K562 (cell line): ENCODE measurements at regions not wholly inside any gene's neighbourhood (a gene's known extent, or its start where the extent isn't known, plus 50 kb on each side); places are given as distances from the start of the nearest gene placed in this dataset.

ENCODE experiments used
- JUNB ChIP-seq: fragments of 450-650 bp; formaldehyde crosslinking; conservative IDR thresholded peaks from 2 replicates; pipeline ENCODE4 v1.4.0; 2020; ENCODE audit warnings: mild to moderate bottlenecking
- WHSC1 ChIP-seq: IDR thresholded peaks from one replicate; pipeline ENCODE4 v1.6.1; 2012; ENCODE audit warnings: low read length, control low read depth, inconsistent platforms
- ZNF324 ChIP-seq: fragments of 250-450 bp; sonication (Bioruptor Pico); IDR thresholded peaks from 2 replicates; pipeline ENCODE4 v1.4.0; 2020; ENCODE audit warnings: mild to moderate bottlenecking
- TF ChIP-seq, protein P1 (sequence below): sonication (generic); formaldehyde crosslinking; IDR thresholded peaks from 2 replicates; pipeline ENCODE4 v1.8.0; 2022; ENCODE audit warnings: mild to moderate bottlenecking, missing genetic modification reagents, borderline replicate concordance
- TF ChIP-seq, protein P2 (sequence below): fragments of 450-650 bp; IDR thresholded peaks from 2 replicates; pipeline ENCODE4 v1.6.1; 2017; ENCODE audit warnings: antibody characterized with exemption, mild to moderate bottlenecking
- TF ChIP-seq, protein P3 (sequence below): fragments of 200-800 bp; sonication (Bioruptor generic); IDR thresholded peaks from 2 replicates; pipeline ENCODE4 v1.6.1; 2017; ENCODE audit warnings: missing genetic modification characterization, missing compliant biosample characterization

DNA sequence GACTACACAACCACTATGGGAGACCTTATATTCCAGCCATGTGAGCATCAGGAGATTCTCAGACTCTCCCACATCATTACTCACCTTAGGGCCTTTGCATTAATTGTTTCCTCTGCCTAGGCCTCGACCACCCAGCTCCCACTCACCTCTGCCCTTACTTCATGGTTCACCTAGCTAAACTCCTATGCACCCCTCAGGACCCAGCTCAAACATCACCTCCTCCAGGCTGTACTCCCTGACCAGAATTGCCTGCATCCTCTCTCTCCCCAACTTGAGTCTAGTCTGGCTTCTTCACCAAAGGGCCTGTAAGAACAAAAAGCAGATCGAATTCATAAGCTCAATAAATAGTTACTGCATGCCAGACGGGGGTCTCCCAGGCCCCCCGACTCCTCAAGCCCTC is 53.1 kb upstream of the FAM174B start (continued):
- TF ChIP-seq, protein P1, sequence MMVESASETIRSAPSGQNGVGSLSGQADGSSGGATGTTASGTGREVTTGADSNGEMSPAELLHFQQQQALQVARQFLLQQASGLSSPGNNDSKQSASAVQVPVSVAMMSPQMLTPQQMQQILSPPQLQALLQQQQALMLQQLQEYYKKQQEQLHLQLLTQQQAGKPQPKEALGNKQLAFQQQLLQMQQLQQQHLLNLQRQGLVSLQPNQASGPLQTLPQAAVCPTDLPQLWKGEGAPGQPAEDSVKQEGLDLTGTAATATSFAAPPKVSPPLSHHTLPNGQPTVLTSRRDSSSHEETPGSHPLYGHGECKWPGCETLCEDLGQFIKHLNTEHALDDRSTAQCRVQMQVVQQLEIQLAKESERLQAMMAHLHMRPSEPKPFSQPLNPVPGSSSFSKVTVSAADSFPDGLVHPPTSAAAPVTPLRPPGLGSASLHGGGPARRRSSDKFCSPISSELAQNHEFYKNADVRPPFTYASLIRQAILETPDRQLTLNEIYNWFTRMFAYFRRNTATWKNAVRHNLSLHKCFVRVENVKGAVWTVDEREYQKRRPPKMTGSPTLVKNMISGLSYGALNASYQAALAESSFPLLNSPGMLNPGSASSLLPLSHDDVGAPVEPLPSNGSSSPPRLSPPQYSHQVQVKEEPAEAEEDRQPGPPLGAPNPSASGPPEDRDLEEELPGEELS (CRISPR knock-in tag), result no peak
- TF ChIP-seq, protein P2, sequence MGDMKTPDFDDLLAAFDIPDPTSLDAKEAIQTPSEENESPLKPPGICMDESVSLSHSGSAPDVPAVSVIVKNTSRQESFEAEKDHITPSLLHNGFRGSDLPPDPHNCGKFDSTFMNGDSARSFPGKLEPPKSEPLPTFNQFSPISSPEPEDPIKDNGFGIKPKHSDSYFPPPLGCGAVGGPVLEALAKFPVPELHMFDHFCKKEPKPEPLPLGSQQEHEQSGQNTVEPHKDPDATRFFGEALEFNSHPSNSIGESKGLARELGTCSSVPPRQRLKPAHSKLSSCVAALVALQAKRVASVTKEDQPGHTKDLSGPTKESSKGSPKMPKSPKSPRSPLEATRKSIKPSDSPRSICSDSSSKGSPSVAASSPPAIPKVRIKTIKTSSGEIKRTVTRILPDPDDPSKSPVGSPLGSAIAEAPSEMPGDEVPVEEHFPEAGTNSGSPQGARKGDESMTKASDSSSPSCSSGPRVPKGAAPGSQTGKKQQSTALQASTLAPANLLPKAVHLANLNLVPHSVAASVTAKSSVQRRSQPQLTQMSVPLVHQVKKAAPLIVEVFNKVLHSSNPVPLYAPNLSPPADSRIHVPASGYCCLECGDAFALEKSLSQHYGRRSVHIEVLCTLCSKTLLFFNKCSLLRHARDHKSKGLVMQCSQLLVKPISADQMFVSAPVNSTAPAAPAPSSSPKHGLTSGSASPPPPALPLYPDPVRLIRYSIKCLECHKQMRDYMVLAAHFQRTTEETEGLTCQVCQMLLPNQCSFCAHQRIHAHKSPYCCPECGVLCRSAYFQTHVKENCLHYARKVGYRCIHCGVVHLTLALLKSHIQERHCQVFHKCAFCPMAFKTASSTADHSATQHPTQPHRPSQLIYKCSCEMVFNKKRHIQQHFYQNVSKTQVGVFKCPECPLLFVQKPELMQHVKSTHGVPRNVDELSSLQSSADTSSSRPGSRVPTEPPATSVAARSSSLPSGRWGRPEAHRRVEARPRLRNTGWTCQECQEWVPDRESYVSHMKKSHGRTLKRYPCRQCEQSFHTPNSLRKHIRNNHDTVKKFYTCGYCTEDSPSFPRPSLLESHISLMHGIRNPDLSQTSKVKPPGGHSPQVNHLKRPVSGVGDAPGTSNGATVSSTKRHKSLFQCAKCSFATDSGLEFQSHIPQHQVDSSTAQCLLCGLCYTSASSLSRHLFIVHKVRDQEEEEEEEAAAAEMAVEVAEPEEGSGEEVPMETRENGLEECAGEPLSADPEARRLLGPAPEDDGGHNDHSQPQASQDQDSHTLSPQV, result no peak
- TF ChIP-seq ZNF324 (CRISPR knock-in tag) (no peak), WHSC1 (no peak), JUNB (CRISPR knock-in tag) (no peak)
- TF ChIP-seq, protein P3, sequence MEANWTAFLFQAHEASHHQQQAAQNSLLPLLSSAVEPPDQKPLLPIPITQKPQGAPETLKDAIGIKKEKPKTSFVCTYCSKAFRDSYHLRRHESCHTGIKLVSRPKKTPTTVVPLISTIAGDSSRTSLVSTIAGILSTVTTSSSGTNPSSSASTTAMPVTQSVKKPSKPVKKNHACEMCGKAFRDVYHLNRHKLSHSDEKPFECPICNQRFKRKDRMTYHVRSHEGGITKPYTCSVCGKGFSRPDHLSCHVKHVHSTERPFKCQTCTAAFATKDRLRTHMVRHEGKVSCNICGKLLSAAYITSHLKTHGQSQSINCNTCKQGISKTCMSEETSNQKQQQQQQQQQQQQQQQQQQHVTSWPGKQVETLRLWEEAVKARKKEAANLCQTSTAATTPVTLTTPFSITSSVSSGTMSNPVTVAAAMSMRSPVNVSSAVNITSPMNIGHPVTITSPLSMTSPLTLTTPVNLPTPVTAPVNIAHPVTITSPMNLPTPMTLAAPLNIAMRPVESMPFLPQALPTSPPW (CRISPR knock-in tag), result no peak
